OCI-LY7 (cell line): ENCODE measurements at regions not wholly inside any gene's neighbourhood (a gene's known extent, or its start where the extent isn't known, plus 50 kb on each side); places are given as distances from the start of the nearest gene placed in this dataset.

Experiments used
- BruUV-seq: library from RNA; stranded (reverse); fragments of 400-500 nt; replicated peaks from 2 replicates; lab custom pipeline; 2021; lab: Mats Ljungman, UMichigan
- CTCF ChIA-PET: fragments of 300-600 bp; sonication (Branson Sonifier 250); formaldehyde crosslinking; loops from one replicate; lab custom pipeline; 2022; ENCODE audit warnings: antibody characterized with exemption; ENCODE audit not compliant: unreplicated experiment; lab: Charles Lee
- POLR2A ChIA-PET: fragments of 300-600 bp; sonication (Branson Sonifier 250); formaldehyde crosslinking; loops from one replicate; lab custom pipeline; 2022; ENCODE audit warnings: antibody characterized with exemption; lab: Charles Lee
- DNase-seq: peaks from one replicate; pipeline ENCODE4 v3.0.0-alpha.2; 2015; ENCODE audit warnings: low spot score
- H2AFZ ChIP-seq: fragments of 200-600 bp; sonication (generic), shearing (Covaris generic); 2 replicates; pipeline ENCODE4 v1.6.1; 2014; ENCODE audit warnings: mild to moderate bottlenecking, antibody characterized with exemption, low read length, moderate library complexity
- H3K27ac ChIP-seq: fragments of 200-600 bp; sonication (generic); 2 replicates; pipeline ENCODE4 v1.5.1; 2014; ENCODE audit warnings: mixed run types, low read depth, mild to moderate bottlenecking, moderate library complexity, low read length, inconsistent platforms; ENCODE audit not compliant: poor library complexity, severe bottlenecking
- H3K36me3 ChIP-seq: fragments of 200-600 bp; sonication (generic); 2 replicates; pipeline ENCODE4 v1.6.1; 2014; ENCODE audit warnings: mild to moderate bottlenecking, antibody characterized with exemption, low read length, moderate library complexity, mixed read lengths; ENCODE audit not compliant: insufficient read depth
- H3K4me1 ChIP-seq: fragments of 200-600 bp; sonication (generic); 2 replicates; pipeline ENCODE4 v1.5.1; 2014; ENCODE audit warnings: mild to moderate bottlenecking, low read length; ENCODE audit not compliant: insufficient read depth, poor library complexity, severe bottlenecking
- H3K4me2 ChIP-seq: fragments of 200-600 bp; sonication (generic); 2 replicates; pipeline ENCODE4 v1.6.1; 2014; ENCODE audit warnings: mild to moderate bottlenecking, low read length
- H3K4me3 ChIP-seq: fragments of 200-600 bp; sonication (generic); 2 replicates; pipeline ENCODE4 v1.5.1; 2014; ENCODE audit warnings: mild to moderate bottlenecking, low read depth, low read length; ENCODE audit not compliant: poor library complexity, severe bottlenecking
- H3K79me2 ChIP-seq: fragments of 200-600 bp; sonication (generic); 2 replicates; pipeline ENCODE4 v1.6.1; 2016; ENCODE audit warnings: low read depth, mild to moderate bottlenecking, low read length, moderate library complexity, mixed read lengths; ENCODE audit not compliant: insufficient read depth
- H3K9me2 ChIP-seq: fragments of 200-600 bp; sonication (generic); 2 replicates; pipeline ENCODE4 v1.6.1; 2016; ENCODE audit warnings: mild to moderate bottlenecking, low read length, mixed read lengths; ENCODE audit not compliant: insufficient read depth
- H3K9me3 ChIP-seq: fragments of 200-600 bp; sonication (generic); 2 replicates; pipeline ENCODE4 v1.6.1; 2014; ENCODE audit warnings: mild to moderate bottlenecking, mixed run types, low read length, mixed read lengths
- H4K20me1 ChIP-seq: fragments of 200-600 bp; sonication (generic); 2 replicates; pipeline ENCODE4 v1.6.1; 2014; ENCODE audit warnings: mild to moderate bottlenecking, antibody characterized with exemption, low read length, moderate library complexity, mixed read lengths; ENCODE audit not compliant: insufficient read depth
- EZH2phosphoT487 ChIP-seq: fragments of 200-600 bp; sonication (generic); IDR thresholded peaks from 2 replicates; pipeline ENCODE4 v1.6.1; 2018; ENCODE audit warnings: low read depth, borderline replicate concordance, mild to moderate bottlenecking, mixed run types, antibody characterized with exemption, low read length, moderate library complexity, mixed read lengths
- intact Hi-C: fragments of 100-400 bp; cut with micrococcal nuclease; formaldehyde crosslinking; loops from one replicate; pipeline ENCODE4 v1.10.0; 2022; ENCODE audit not compliant: unreplicated experiment
- TF ChIP-seq, protein P1 (sequence below): fragments of 200-600 bp; sonication (generic); conservative IDR thresholded peaks from 2 replicates; pipeline ENCODE4 v1.5.1; 2014; ENCODE audit warnings: mild to moderate bottlenecking, antibody characterized with exemption, low read length, moderate library complexity, mixed read lengths

DNA sequence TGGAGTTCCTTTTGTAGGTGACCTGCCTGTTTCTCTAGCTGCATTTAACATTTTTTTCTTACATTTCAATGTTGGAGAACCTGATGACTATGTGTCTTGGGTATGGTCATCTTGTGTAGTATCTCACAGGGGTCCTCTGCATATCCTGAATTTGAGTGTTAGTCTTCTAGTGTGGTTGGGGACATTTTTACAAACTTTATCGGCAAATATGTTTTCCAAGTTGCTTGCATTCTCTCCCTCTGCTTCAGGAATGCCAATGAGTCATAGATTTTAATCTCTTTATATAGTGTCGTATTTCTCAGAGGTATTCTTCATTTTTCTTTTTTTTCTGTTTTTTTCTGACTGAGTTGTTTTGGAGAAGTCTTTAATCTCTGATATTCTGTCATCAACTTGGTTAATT lies 684.0 kb downstream of the NCAM2 start:
- Histone ChIP-seq H3K4me3 (no peak overlapping the region), H4K20me1 (no peaks in the 10 kb centered on the region), H3K79me2 (no peaks in the 10 kb centered on the region), H3K9me3 (peaks cover 56% of the 10 kb centered on the region), H3K9me2 (no peaks in the 10 kb centered on the region), H3K4me2 (no peak overlapping the region), H3K4me1 (no peaks in the 10 kb centered on the region), H2AFZ (no peak overlapping the region), H3K36me3 (no peaks in the 10 kb centered on the region), H3K27ac (no peak overlapping the region)
- ChIA-PET POLR2A (no interaction called here), CTCF (no interaction called here)
- DNase-seq: no peak
- no TSS peak for BruUV-seq
- no peak for TF ChIP-seq EZH2phosphoT487
- TF ChIP-seq, protein P1, sequence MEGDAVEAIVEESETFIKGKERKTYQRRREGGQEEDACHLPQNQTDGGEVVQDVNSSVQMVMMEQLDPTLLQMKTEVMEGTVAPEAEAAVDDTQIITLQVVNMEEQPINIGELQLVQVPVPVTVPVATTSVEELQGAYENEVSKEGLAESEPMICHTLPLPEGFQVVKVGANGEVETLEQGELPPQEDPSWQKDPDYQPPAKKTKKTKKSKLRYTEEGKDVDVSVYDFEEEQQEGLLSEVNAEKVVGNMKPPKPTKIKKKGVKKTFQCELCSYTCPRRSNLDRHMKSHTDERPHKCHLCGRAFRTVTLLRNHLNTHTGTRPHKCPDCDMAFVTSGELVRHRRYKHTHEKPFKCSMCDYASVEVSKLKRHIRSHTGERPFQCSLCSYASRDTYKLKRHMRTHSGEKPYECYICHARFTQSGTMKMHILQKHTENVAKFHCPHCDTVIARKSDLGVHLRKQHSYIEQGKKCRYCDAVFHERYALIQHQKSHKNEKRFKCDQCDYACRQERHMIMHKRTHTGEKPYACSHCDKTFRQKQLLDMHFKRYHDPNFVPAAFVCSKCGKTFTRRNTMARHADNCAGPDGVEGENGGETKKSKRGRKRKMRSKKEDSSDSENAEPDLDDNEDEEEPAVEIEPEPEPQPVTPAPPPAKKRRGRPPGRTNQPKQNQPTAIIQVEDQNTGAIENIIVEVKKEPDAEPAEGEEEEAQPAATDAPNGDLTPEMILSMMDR: no peak
- intact Hi-C loops: no loop called here

DNA sequence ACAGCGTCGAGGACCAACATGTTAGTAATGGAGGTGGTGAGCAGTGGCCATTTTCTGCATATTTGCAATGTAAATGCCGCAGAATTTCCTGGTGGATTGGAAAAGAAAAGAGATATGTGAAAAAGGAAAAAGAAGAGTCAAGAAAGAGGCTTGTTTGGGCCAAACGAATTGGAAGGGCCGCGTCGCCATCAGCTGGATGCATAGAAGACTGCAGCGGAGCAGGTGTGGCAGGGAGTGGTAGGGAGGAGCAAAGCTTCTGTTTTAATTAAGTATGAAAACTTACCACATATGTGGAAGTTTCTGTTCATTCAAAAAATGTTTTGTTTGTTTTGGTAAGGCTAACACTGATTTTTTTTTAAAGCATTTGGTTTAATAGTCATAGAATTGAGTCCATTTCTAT lies 690.7 kb downstream of the NCAM2 start:
- H3K4me1 ChIP-seq: no peaks in the 10 kb centered on the region
- no peak overlapping the region for H3K4me2 ChIP-seq
- no TSS peak for BruUV-seq
- ChIA-PET POLR2A (no interaction called here), CTCF (no interaction called here)
- no peak for TF ChIP-seq EZH2phosphoT487
- TF ChIP-seq, protein P1: 0 out of 2 replicates have a peak, but pooled peaks have one; percentile 20
- intact Hi-C loops: no loop called here
- H3K9me3 ChIP-seq: peaks cover 26% of the 10 kb centered on the region
- no peak overlapping the region for H3K4me3 ChIP-seq
- DNase-seq: no peak
- H2AFZ ChIP-seq: no peak overlapping the region
- no peak overlapping the region for H3K27ac ChIP-seq
- no peaks in the 10 kb centered on the region for H3K9me2 ChIP-seq
- no peaks in the 10 kb centered on the region for H3K36me3 ChIP-seq
- H3K79me2 ChIP-seq: no peaks in the 10 kb centered on the region
- H4K20me1 ChIP-seq: no peaks in the 10 kb centered on the region

DNA sequence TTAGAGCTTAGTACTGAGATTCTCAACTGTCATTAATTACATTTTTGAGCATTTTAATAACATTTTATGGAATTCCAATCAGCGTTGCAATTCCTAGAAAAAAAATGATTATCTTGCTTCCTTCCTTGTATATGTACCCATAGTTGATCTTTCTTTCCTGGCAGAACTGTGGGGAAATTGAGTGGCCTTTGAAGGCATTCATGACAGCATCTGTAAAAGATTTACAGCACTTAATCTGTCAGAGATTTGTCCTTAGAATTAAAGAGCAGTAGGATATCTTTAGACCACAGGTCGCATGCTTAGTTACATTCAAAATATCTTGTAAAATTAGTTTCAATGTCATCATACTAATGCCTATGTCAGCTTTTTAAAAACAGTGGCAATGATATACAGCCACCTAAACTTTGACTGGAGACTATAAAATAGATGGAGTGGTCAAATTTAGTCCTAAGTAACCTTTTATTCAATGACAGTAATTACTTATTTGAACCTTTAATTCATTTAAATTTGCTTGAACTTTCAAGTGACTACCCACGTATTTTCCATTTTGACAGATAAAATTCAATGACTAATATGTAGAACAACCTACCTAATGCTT lies 692.0 kb downstream of the NCAM2 start:
- no peaks in the 10 kb centered on the region for H3K4me1 ChIP-seq
- peaks cover 14% of the 10 kb centered on the region; the same call in 1 of the 2 replicates for H3K9me3 ChIP-seq
- ChIA-PET POLR2A (no interaction called here), CTCF (no interaction called here)
- H2AFZ ChIP-seq: no peak overlapping the region
- H4K20me1 ChIP-seq: no peaks in the 10 kb centered on the region
- intact Hi-C loops: no loop called here
- no peak overlapping the region for H3K4me2 ChIP-seq
- no peak overlapping the region for H3K27ac ChIP-seq
- H3K36me3 ChIP-seq: no peaks in the 10 kb centered on the region
- TF ChIP-seq, protein P1: no peak
- no peak for TF ChIP-seq EZH2phosphoT487
- no peaks in the 10 kb centered on the region for H3K79me2 ChIP-seq
- no TSS peak for BruUV-seq
- H3K4me3 ChIP-seq: no peak overlapping the region
- H3K9me2 ChIP-seq: no peaks in the 10 kb centered on the region
- DNase-seq: no peak
